HG03097 (cell line): ENCODE measurements at regions not wholly inside any gene's neighbourhood (a gene's known extent, or its start where the extent isn't known, plus 50 kb on each side); places are given as distances from the start of the nearest gene placed in this dataset.
"Not testable (repeated sequence)": the region's sequence is repeated elsewhere in the genome, so short reads cannot be mapped to it uniquely, and the experiment has no call there.

Experiments
- ATAC-seq: cut with Tn5 transposase; IDR thresholded peaks from one replicate; pipeline ENCODE4 v1.9.1; 2021; ENCODE audit not compliant: unreplicated experiment, low FRiP score

GRCh38 chr18:73079920-73080319, 212.1 kb upstream of the NETO1 start:
- ATAC-seq: no peak

DNA sequence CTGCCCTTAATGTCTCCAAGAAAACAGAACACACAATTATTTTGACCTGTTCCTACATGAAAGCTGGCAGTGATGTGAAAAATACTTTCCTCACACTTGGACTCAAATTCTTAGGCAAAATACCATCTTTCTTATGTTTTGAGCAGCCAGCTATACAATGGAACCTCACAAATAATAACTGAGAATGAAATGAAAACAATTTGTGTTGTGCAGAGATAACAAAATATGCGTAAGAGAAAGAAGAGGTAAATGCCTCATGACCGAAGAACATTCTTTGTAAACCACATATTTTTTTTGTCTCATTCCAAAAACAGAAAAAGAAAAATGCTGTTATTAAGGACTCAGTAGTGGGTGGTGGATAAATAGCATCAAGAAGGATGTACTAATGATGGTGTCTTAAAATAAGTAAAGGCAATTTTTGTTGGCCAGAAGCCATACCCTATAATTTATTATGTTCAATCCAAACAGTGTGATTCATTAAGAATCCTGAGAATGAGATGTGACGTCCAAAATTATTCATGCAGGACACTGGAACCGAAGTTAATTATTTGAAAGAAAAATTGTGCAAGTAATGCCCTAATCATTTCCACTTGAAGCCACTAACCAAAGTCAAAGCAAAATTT, 193.0 kb upstream of the NETO1 start:
- no peak for ATAC-seq

- ATAC-seq: no peak
Observed at GRCh38 chr18:73059280-73059679, 191.5 kb upstream of the NETO1 start.

GRCh38 chr18:73047688-73048087, 179.9 kb upstream of the NETO1 start:
- ATAC-seq: no peak

DNA sequence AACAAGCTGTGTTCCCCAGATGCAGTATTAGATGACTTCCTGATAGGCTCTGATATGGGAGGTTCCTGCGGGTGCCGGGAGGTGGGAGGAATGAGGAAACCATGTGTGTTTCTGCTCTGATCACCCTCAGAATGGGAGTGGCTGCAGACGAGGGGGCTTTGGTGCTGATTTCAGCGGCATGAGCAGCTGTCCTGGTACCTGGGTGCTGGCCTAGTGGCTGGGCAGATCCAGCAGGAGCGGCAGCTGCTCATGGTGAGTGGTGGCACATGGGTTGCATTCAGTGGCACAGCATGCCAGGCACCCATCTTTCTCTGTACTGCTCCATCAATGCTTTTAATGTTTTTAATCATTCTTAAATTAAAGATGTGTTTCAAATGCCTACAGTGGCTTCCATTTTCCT, 177.2 kb upstream of the NETO1 start:
- no peak for ATAC-seq

DNA sequence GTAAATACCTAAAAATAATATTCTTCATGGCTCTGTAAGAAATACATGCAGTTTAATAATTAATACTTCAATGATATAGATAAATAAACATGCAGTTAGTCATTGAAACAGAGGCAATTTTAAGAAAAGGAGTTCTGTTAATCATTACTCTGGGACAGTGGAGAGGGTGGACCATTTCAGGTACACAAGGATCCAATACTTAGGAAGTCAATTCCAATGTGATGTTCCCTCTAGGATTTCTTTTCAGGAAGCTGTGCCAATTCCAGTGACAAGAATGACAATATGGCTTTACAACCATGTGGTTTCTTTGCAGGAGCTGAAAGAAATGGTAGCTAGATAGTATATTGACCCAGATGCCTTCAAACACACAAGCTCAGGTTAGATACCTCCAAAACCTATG, 175.8 kb upstream of the NETO1 start:
- no peak for ATAC-seq

- ATAC-seq: no peak
Observed at GRCh38 chr18:73043211-73043610, 175.4 kb upstream of the NETO1 start.

DNA sequence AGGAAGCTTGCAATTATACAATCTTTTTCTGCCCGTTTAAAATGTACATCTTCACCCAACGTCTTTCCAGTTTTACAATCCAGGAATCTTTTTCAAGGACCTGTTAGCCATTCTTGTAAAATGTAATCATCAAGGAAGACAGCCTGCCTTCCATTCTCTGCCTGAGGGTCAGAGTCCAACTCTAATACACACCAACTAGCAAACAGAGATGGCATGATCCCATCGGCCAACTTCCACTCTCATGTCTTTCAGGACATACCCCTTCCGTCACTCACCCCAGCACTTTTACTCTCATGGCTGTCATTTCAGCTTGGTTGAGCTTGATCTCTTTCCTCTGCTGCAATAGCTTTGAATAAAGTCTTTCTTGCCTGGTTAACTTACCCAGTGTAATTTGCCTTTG, 172.5 kb upstream of the NETO1 start:
- ATAC-seq: no peak

- ATAC-seq: no peak
Observed at GRCh38 chr18:73038336-73038735, 170.5 kb upstream of the NETO1 start.

- ATAC-seq: no peak
Observed at GRCh38 chr18:73023975-73024374, 156.2 kb upstream of the NETO1 start.

DNA sequence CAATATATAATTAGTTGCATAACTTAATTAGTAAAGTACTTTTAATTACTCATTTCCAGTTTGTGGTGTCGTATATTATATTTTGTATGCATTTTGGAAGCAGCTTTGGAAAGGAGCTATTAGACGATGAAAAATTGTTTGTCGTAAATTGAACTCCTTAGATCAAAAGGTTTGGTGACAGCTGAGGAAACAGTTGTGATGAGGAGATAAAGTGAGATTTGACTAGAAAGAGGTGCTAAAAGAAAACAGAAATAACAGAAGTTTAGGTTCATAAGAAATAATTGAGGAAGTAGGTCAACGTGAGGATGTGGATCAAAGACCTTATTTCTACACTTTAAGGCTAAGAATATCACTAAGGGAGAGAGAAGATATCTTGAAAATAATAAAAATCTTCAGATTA, 141.9 kb upstream of the NETO1 start:
- ATAC-seq: no peak

GRCh38 chr18:73007915-73008308, 140.1 kb upstream of the NETO1 start:
- ATAC-seq: no peak

- ATAC-seq: no peak
Observed at GRCh38 chr18:73007195-73007914, 139.6 kb upstream of the NETO1 start.

GRCh38 chr18:73006331-73006730, 138.5 kb upstream of the NETO1 start:
- no peak for ATAC-seq

DNA sequence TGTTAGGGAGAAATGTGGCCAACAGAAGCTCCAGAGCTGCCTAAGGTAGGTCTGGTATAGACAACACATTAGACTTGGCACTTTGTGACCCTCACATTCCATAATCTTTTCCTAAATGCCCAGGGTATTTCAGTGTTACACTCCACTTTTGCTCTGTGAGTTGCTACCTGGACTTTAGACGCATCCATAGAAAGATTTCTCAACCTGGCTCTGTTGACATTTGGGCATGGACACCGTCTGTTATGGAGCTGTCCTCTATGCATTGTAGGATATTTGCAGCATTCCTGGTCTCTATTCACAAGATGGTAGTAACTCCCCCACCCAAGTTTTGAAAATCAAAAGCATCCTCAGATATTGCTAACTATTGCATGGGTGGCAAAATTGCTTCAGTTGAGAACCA, 136.5 kb upstream of the NETO1 start:
- no peak for ATAC-seq

DNA sequence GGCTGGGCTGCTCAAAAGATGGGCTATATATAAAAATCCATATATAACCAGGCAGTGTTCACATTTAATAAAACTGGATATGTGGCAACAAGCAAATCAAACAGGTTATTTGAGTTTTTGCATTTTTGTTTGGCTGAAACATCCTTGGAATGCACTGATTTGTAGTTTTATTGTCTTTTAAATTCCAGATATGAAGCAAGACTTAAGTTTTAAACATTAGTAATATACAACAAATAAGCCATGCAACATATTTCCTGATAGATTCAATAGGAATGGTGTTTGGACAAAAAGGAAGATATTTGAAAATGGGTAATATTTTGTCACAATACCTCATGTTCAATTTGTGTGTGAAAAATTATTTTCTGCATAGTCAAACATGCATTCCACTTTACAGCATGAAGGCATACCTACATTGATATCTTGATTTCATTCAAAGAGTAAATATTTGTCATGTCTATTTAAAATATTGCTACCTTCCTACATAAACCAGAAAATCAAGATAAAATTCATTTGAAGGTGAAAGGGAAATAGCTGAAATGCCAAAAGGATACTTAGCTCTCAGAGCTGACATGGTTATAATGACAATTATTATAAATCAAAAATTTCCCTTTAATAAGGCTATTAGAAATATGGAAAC, 132.3 kb upstream of the NETO1 start:
- ATAC-seq: no peak

DNA sequence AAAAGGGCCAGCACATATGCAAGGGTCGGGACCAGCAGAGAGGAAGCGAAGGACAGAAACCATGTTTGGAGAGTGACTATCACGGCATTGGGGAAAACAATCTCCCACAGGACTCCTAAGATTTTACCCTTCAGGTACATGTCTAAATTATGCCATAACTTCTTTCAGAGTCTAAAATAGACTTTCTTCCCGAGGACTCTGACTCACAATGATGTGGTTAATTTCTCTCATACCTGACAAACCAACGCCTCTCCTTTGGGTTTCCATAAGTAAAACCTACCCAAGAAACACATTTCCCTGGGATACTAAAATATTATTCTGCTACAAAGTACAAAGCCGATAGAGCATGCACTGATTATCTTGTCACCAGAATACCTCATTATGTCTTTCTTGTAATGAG, 127.8 kb upstream of the NETO1 start:
- ATAC-seq: no peak

DNA sequence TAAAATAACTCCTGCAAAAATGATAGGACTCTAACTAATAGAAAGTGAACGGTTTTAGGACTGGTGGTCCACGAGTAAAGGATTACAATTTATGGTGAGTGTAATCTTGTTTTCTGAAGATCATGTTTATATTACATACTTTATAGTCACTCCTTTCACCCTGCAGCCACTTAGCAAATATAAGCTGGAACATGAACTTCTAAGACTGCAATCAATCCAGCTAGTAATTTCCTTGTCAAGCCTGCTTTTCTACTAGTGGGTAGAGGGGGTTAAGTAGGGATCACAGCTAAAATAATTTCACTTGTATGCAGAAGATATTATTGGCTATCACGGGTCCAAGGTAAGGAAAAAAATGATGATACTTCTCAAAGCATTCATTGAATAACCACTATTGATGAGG, 125.5 kb upstream of the NETO1 start:
- no peak for ATAC-seq

DNA sequence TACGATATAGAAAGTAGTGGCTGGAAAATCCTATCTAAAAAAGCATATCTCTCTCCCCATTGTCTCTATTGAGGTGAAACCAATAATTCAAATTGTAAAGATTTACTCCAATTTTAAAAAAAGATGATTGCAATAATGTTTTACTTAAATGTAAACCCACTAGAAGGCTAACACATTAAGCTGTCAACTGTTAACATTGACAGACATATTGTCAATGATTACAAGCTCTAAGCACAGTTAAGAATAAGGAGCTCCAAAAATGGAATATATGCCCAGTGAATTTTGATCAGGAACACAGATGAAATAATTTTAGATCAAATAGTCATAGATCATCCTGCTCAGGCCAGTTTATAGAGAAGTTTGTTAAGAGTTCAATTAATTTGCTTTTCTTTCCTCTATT, 123.6 kb upstream of the NETO1 start:
- no peak for ATAC-seq

DNA sequence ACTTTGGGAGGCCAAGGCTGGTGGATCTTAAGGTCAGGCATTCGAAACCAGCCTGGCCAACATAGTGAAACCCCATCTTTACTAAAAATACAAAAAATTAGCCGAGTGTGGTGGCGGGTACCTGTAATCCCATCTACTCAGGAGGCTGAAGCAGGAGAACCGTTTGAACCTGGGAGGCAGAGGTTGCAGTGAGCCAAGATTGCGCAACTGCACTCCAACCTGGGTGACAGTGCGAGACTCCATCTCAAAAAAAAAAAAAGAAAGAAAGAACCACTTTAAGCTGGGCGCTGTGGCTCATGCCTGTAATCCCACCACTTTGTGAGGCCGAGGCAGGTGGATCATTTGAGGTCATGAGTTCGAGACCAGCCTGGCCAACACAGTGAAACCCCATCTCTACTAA, 119.8 kb upstream of the NETO1 start:
- not testable (repeated sequence) for ATAC-seq

GRCh38 chr18:72986103-72986502, 118.3 kb upstream of the NETO1 start:
- no peak for ATAC-seq

GRCh38 chr18:72985686-72986085, 117.9 kb upstream of the NETO1 start:
- ATAC-seq: peak; percentile 63
